Lung (tissue), 11 donors: ENCODE measurements at regions not wholly inside any gene's neighbourhood (a gene's known extent, or its start where the extent isn't known, plus 50 kb on each side); places are given as distances from the start of the nearest gene placed in this dataset.

Source experiments
- ATAC-seq: fragments of 200-7000 bp; cut with Tn5 transposase; one replicate; pipeline ENCODE4 v1.9.1; 2020; ENCODE audit warnings: moderate number of reproducible peaks; ENCODE audit not compliant: insufficient read depth, low FRiP score
- DNase-seq, 3 donors: peaks; one replicate each; pipeline ENCODE4 v3.0.0-alpha.2; 2013 to 2017
- H3K27ac ChIP-seq, 2 donors: one replicate each; pipeline ENCODE4 v1.5.1; 2013; ENCODE audit warnings: mild to moderate bottlenecking in 2 of 2, moderate library complexity in 2 of 2, control low read depth in 1 of 2, inconsistent platforms in 1 of 2, low read depth in 1 of 2, low read length in 1 of 2
- H3K27me3 ChIP-seq, 3 donors: one replicate each; pipeline ENCODE4 v1.5.1; 2013; ENCODE audit warnings: low read length in 2 of 3; ENCODE audit not compliant: control insufficient read depth in 3 of 3, insufficient read depth in 3 of 3
- H3K36me3 ChIP-seq, 4 donors: one replicate each; pipeline ENCODE4 v1.5.1; 2013; ENCODE audit warnings: low read length in 4 of 4, mild to moderate bottlenecking in 1 of 4, moderate library complexity in 1 of 4; ENCODE audit not compliant: control insufficient read depth in 4 of 4, insufficient read depth in 4 of 4
- H3K4me1 ChIP-seq, 5 donors: one replicate each; pipeline ENCODE4 v1.5.1; 2013; ENCODE audit warnings: low read length in 5 of 5, mild to moderate bottlenecking in 2 of 5, moderate library complexity in 1 of 5; ENCODE audit not compliant: control insufficient read depth in 5 of 5, insufficient read depth in 5 of 5
- H3K4me3 ChIP-seq: one replicate; pipeline ENCODE4 v1.5.1; 2013; ENCODE audit warnings: mild to moderate bottlenecking, control low read depth, moderate library complexity
- H3K9ac ChIP-seq, 2 donors: one replicate each; pipeline ENCODE4 v1.5.1; 2013; ENCODE audit warnings: low read length in 2 of 2, control low read depth in 1 of 2; ENCODE audit not compliant: insufficient read depth in 1 of 2
- H3K9me3 ChIP-seq, 4 donors: one replicate each; pipeline ENCODE4 v1.5.1; 2013; ENCODE audit warnings: low read length in 3 of 4, mild to moderate bottlenecking in 1 of 4, moderate library complexity in 1 of 4; ENCODE audit not compliant: control insufficient read depth in 4 of 4, insufficient read depth in 3 of 4
- CTCF ChIP-seq: IDR thresholded peaks from 2 replicates; pipeline ENCODE4 v1.5.1; 2012; ENCODE audit warnings: mild to moderate bottlenecking; ENCODE audit errors: control extremely low read depth, extremely low read depth
- WGBS, 2 donors: extraction: QIAGEN DNeasy Blood & Tissue Kit; methylation state at CpG; one replicate each; pipeline ENCODE4 v1.1.7; 2013; 5-methylcytosine and 5-hydroxymethylcytosine counted together
- donor health status: control.
- donor health status: control.
- donor health status: Bipolar disorder and iron deficiency.
- donor health status: healthy.
- donor health status: DM: yes; HTN: yes; CAD: no.

- WGBS, 2 donors, result 88 to 93% methylated on average over 2 of the region's 2 CpGs
- Histone ChIP-seq H3K27ac (no peak overlapping the region), H3K9me3 (no peaks in the 10 kb centered on the region), H3K36me3 (no peaks in the 10 kb centered on the region), H3K4me3 (no peak overlapping the region), H3K27me3 (peaks cover 0 to 2% (median 0%) of the 10 kb centered on the region in 3 donors), H3K9ac (no peak overlapping the region), H3K4me1 (peaks cover 0 to 2% (median 0%) of the 10 kb centered on the region in 5 donors)
- no peak for DNase-seq
- ATAC-seq, result no peak
- no peak for TF ChIP-seq CTCF
These were observed 198.1 kb downstream of the FOXO1 start for GRCh38 chr13:40468227-40468838.

GRCh38 chr13:40469581-40470310 is 196.7 kb downstream of the FOXO1 start:
- Histone ChIP-seq H3K36me3 (no peaks in the 10 kb centered on the region), H3K4me3 (no peak overlapping the region), H3K4me1 (peaks cover 0 to 2% (median 0%) of the 10 kb centered on the region in 5 donors), H3K9ac (no peak overlapping the region), H3K27ac (no peak overlapping the region), H3K27me3 (peaks cover 0 to 2% (median 0%) of the 10 kb centered on the region in 3 donors), H3K9me3 (no peaks in the 10 kb centered on the region)
- 88 to 92% methylated on average over 12 of the region's 12 CpGs for WGBS, 2 donors
- TF ChIP-seq CTCF, result no peak
- ATAC-seq (no peak), DNase-seq (no peak)

DNA sequence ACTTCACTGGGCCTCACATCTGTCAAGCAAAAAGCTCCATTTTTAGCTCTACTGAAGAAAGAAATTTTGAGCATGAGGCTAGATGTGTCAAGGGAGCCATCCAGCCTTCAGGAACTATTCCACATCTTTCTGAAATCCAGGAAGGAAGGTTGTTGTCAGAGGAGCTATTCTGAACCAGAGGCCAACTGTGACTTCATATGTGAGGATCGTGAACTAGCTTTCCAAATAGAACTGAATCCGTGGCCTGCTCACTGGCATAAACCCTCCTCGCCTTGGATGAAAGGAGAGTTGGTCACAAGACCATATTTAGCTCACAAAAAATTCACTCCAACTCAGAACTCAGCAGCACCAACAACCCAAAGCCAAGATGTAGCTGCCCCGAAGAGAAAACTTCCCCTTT is 195.8 kb downstream of the FOXO1 start:
- no peak overlapping the region for H3K4me3 ChIP-seq
- WGBS, 2 donors, result 79 to 84% methylated on average over 4 of the region's 4 CpGs
- H3K4me1 ChIP-seq, result peaks cover 0 to 2% (median 0%) of the 10 kb centered on the region in 5 donors
- DNase-seq (no peak), ATAC-seq (peak; percentile 8)
- no peak overlapping the region for H3K27ac ChIP-seq
- no peak for TF ChIP-seq CTCF
- no peak overlapping the region for H3K9ac ChIP-seq
- H3K36me3 ChIP-seq, result no peaks in the 10 kb centered on the region
- no peaks in the 10 kb centered on the region for H3K9me3 ChIP-seq
- H3K27me3 ChIP-seq, result peaks cover 0 to 2% (median 0%) of the 10 kb centered on the region in 3 donors
